H9 (cell line): ENCODE measurements at regions not wholly inside any gene's neighbourhood (a gene's known extent, or its start where the extent isn't known, plus 50 kb on each side); places are given as distances from the start of the nearest gene placed in this dataset.

Experiments
- DNase-seq: peaks from one replicate; pipeline ENCODE4 v3.0.0-alpha.2; 2017
- H2AFZ ChIP-seq: one replicate; pipeline ENCODE4 v1.6.1; 2013; ENCODE audit warnings: mild to moderate bottlenecking, low read length, control low read depth, moderate library complexity
- H2AK5ac ChIP-seq: 2 replicates; pipeline ENCODE4 v1.6.1; 2013; ENCODE audit warnings: low read length, control low read depth, mixed read lengths; ENCODE audit not compliant: insufficient read length
- H2BK120ac ChIP-seq: one replicate; pipeline ENCODE4 v1.6.1; 2013; ENCODE audit warnings: low read depth, mild to moderate bottlenecking, low read length, control low read depth, inconsistent platforms; ENCODE audit not compliant: poor library complexity, severe bottlenecking
- H2BK12ac ChIP-seq: 2 replicates; pipeline ENCODE4 v1.6.1; 2013; ENCODE audit warnings: low read length, control low read depth, mixed read lengths, low read depth; ENCODE audit not compliant: insufficient read length
- H2BK15ac ChIP-seq: 2 replicates; pipeline ENCODE4 v1.6.1; 2013; ENCODE audit warnings: low read depth, low read length, control low read depth
- H2BK20ac ChIP-seq: one replicate; pipeline ENCODE4 v1.6.1; 2013; ENCODE audit warnings: low read depth, mild to moderate bottlenecking, low read length, control low read depth, inconsistent platforms; ENCODE audit not compliant: poor library complexity, severe bottlenecking
- H2BK5ac ChIP-seq: 2 replicates; pipeline ENCODE4 v1.6.1; 2013; ENCODE audit warnings: low read length, control low read depth, mixed read lengths; ENCODE audit not compliant: insufficient read length
- H3K14ac ChIP-seq: 2 replicates; pipeline ENCODE4 v1.6.1; 2013; ENCODE audit warnings: low read length, control low read depth; ENCODE audit not compliant: insufficient read depth
- H3K18ac ChIP-seq: 2 replicates; pipeline ENCODE4 v1.6.1; 2013; ENCODE audit warnings: low read depth, mild to moderate bottlenecking, mixed read lengths, low read length, control low read depth; ENCODE audit not compliant: insufficient read length
- H3K23ac ChIP-seq: 2 replicates; pipeline ENCODE4 v1.6.1; 2013; ENCODE audit warnings: low read length, control low read depth, mixed read lengths, low read depth; ENCODE audit not compliant: insufficient read length
- H3K23me2 ChIP-seq: 2 replicates; pipeline ENCODE4 v1.6.1; 2013; ENCODE audit warnings: low read depth, mild to moderate bottlenecking, mixed read lengths, low read length, control low read depth; ENCODE audit not compliant: insufficient read length, poor library complexity, severe bottlenecking
- H3K27ac ChIP-seq: 2 replicates; pipeline ENCODE4 v1.5.1; 2013; ENCODE audit warnings: low read length, control low read depth, mixed read lengths, low read depth; ENCODE audit not compliant: insufficient read length
- H3K27me3 ChIP-seq: 2 replicates; pipeline ENCODE4 v1.6.1; 2013; ENCODE audit warnings: low read length, control low read depth, inconsistent platforms; ENCODE audit not compliant: insufficient read depth
- H3K4ac ChIP-seq: 2 replicates; pipeline ENCODE4 v1.6.1; 2013; ENCODE audit warnings: low read depth, mild to moderate bottlenecking, control low read depth, inconsistent platforms, low read length, moderate library complexity
- H3K4me1 ChIP-seq: 2 replicates; pipeline ENCODE4 v1.6.1; 2013; ENCODE audit warnings: low read length, control low read depth, inconsistent platforms; ENCODE audit not compliant: insufficient read depth
- H3K4me2 ChIP-seq: 2 replicates; pipeline ENCODE4 v1.6.1; 2013; ENCODE audit warnings: low read length, control low read depth, mixed read lengths; ENCODE audit not compliant: insufficient read length, insufficient read depth
- H3K56ac ChIP-seq: 2 replicates; pipeline ENCODE4 v1.6.1; 2013; ENCODE audit warnings: low read depth, mild to moderate bottlenecking, mixed read lengths, low read length, control low read depth; ENCODE audit not compliant: insufficient read length
- H3K79me1 ChIP-seq: 2 replicates; pipeline ENCODE4 v1.6.1; 2013; ENCODE audit warnings: low read depth, mild to moderate bottlenecking, moderate library complexity, low read length, control low read depth, inconsistent platforms; ENCODE audit not compliant: insufficient read depth, poor library complexity, severe bottlenecking
- H3K79me2 ChIP-seq: 2 replicates; pipeline ENCODE4 v1.6.1; 2013; ENCODE audit warnings: low read length, control low read depth, inconsistent platforms; ENCODE audit not compliant: insufficient read depth
- H3K9ac ChIP-seq: 2 replicates; pipeline ENCODE4 v1.6.1; 2013; ENCODE audit warnings: low read length, control low read depth, mixed read lengths; ENCODE audit not compliant: insufficient read length; ENCODE audit errors: extremely low read depth
- H3K9me3 ChIP-seq: one replicate; pipeline ENCODE4 v1.6.1; 2013; ENCODE audit warnings: low read depth, low read length, inconsistent platforms; ENCODE audit not compliant: control insufficient read depth
- H3T11ph ChIP-seq: one replicate; pipeline ENCODE4 v1.6.1; 2013; ENCODE audit warnings: mild to moderate bottlenecking, low read length, control low read depth, inconsistent platforms
- H4K20me1 ChIP-seq: one replicate; pipeline ENCODE4 v1.6.1; 2013; ENCODE audit not compliant: control insufficient read depth, insufficient read length, insufficient read depth
- H4K5ac ChIP-seq: 2 replicates; pipeline ENCODE4 v1.6.1; 2013; ENCODE audit warnings: low read depth, mild to moderate bottlenecking, mixed read lengths, low read length, control low read depth; ENCODE audit not compliant: insufficient read length
- H4K8ac ChIP-seq: replicated peaks from 2 replicates; pipeline ENCODE4 v1.6.1; 2013; ENCODE audit warnings: low read length, control low read depth, mixed read lengths, low read depth; ENCODE audit not compliant: insufficient read length
- H4K91ac ChIP-seq: 2 replicates; pipeline ENCODE4 v1.6.1; 2013; ENCODE audit warnings: low read depth, mild to moderate bottlenecking, moderate library complexity, mixed read lengths, low read length, control low read depth; ENCODE audit not compliant: insufficient read length
- H3K27ac Mint-ChIP-seq, 3 experiments: 2 replicates in 2 of 3; 3 replicates in 1 of 3; pipeline ENCODE4 v1.8.0; 2020 to 2021; ENCODE audit warnings: mixed read lengths in 3 of 3, mild to moderate bottlenecking in 1 of 3, moderate library complexity in 1 of 3
- H3K27me3 Mint-ChIP-seq: 2 replicates; pipeline ENCODE4 v1.8.0; 2021; ENCODE audit warnings: low read depth, mild to moderate bottlenecking, moderate library complexity, mixed read lengths
- H3K36me3 Mint-ChIP-seq, 3 experiments: 2 replicates in 2 of 3; 3 replicates in 1 of 3; pipeline ENCODE4 v1.8.0; 2020 to 2021; ENCODE audit warnings: low read depth in 3 of 3, mixed read lengths in 3 of 3; ENCODE audit not compliant: insufficient read depth in 1 of 3
- H3K4me1 Mint-ChIP-seq, 2 experiments: 2 replicates each; pipeline ENCODE4 v1.8.0; 2020; ENCODE audit warnings: mixed read lengths in 2 of 2
- H3K4me3 Mint-ChIP-seq, 2 experiments: 2 replicates in 1 of 2; 3 replicates in 1 of 2; pipeline ENCODE4 v1.8.0; 2020 to 2021; ENCODE audit warnings: mild to moderate bottlenecking in 2 of 2, mixed read lengths in 2 of 2, moderate library complexity in 1 of 2
- H3K9me3 Mint-ChIP-seq, 2 experiments: 2 replicates in 1 of 2; 3 replicates in 1 of 2; pipeline ENCODE4 v1.8.0; 2020; ENCODE audit warnings: mild to moderate bottlenecking in 2 of 2, mixed read lengths in 2 of 2, moderate library complexity in 1 of 2
- CTCF ChIP-seq: fragments of 200-600 bp; sonication (generic); conservative IDR thresholded peaks from 3 replicates; pipeline ENCODE4 v1.8.0; 2021; ENCODE audit warnings: antibody characterized with exemption, mild to moderate bottlenecking
- WGBS: extraction: QIAGEN DNeasy Blood & Tissue Kit; methylation state at CpG from one replicate; pipeline ENCODE4 v1.1.7; 2013; ENCODE audit warnings: missing lambda C conversion rate, low lambda C conversion rate, mixed read lengths; ENCODE audit not compliant: insufficient read length; ENCODE audit errors: extremely low coverage; 5-methylcytosine and 5-hydroxymethylcytosine counted together

GRCh38 chr3:148008591-148008990 is 599.4 kb downstream of the ZIC1 start:
- no CpG with 5 or more reads among the region's 1 CpG for WGBS
- H3K36me3 Mint-ChIP-seq, result no peaks in the 10 kb centered on the region; a peak in 2 of 7 replicates

More at GRCh38 chr3:148008591-148008990, 599.4 kb downstream of the ZIC1 start:
- no peak overlapping the region for H3T11ph ChIP-seq
- no peak overlapping the region for H3K14ac ChIP-seq
- no peak overlapping the region for H2BK20ac ChIP-seq
- H3K79me1 ChIP-seq, result no peaks in the 10 kb centered on the region
- no peak overlapping the region for H3K23ac ChIP-seq
- DNase-seq, result no peak
- H2AFZ ChIP-seq, result no peak overlapping the region
- no peak overlapping the region for H3K4ac ChIP-seq
- H3K56ac ChIP-seq, result no peak overlapping the region
- no peak for TF ChIP-seq CTCF
- H2BK5ac ChIP-seq, result no peak overlapping the region
- H4K91ac ChIP-seq, result no peak overlapping the region
- Mint-ChIP-seq H3K4me3 (no peak overlapping the region), H3K9me3 (no peaks in the 10 kb centered on the region), H3K27ac (no peak overlapping the region), H3K4me1 (peaks cover 20 to 24% of the 10 kb centered on the region in 2 experiments), H3K27me3 (no peaks in the 10 kb centered on the region)
- H2BK12ac ChIP-seq, result no peak overlapping the region
- H3K18ac ChIP-seq, result no peak overlapping the region
- no peak overlapping the region for H3K4me2 ChIP-seq
- H4K20me1 ChIP-seq, result no peaks in the 10 kb centered on the region
- no peak overlapping the region for H2BK15ac ChIP-seq
- no peaks in the 10 kb centered on the region for H3K79me2 ChIP-seq
- no peak overlapping the region for H2BK120ac ChIP-seq
- no peak overlapping the region for H3K9ac ChIP-seq
- no peak overlapping the region for H4K8ac ChIP-seq
- no peak overlapping the region for H3K27ac ChIP-seq
- H2AK5ac ChIP-seq, result no peak overlapping the region
- no peaks in the 10 kb centered on the region for H3K27me3 ChIP-seq
- H3K23me2 ChIP-seq, result no peaks in the 10 kb centered on the region
- H4K5ac ChIP-seq, result no peak overlapping the region
- no peaks in the 10 kb centered on the region for H3K4me1 ChIP-seq
- H3K9me3 ChIP-seq, result no peaks in the 10 kb centered on the region
